ENCODE measurements at regions not wholly inside any gene's neighbourhood (a gene's known extent, or its start where the extent isn't known, plus 50 kb on each side); places are given as distances from the start of the nearest gene placed in this dataset.

- H3K9ac ChIP-seq (ENCODE audit: low read depth in 2 of 2, low read length in 2 of 2) = no peak overlapping the region
- no peak for TF ChIP-seq CTCF (IDR thresholded peaks at IDR 0.05)
- no peaks in the 10 kb centered on the region for H3K4me1 ChIP-seq
- no peaks in the 10 kb centered on the region for H3K27me3 ChIP-seq
- no peak for DNase-seq
- intact Hi-C loops (cut with DNase I) = no loop called here
- H3K27ac ChIP-seq = no peak overlapping the region
- H3K4me3 ChIP-seq = no peak overlapping the region
- no peaks in the 10 kb centered on the region for H3K36me3 ChIP-seq
- no peaks in the 10 kb centered on the region for H3K9me3 ChIP-seq
Observed at GRCh38 chr5:4413996-4414395, 726.1 kb upstream of the ADAMTS16 start.

GRCh38 chr5:4418084-4418483, 722.0 kb upstream of the ADAMTS16 start:
- Histone ChIP-seq H3K9me3 (no peaks in the 10 kb centered on the region), H3K27ac (no peak overlapping the region), H3K27me3 (no peaks in the 10 kb centered on the region), H3K4me1 (no peaks in the 10 kb centered on the region), H3K4me3 (no peak overlapping the region), H3K9ac (ENCODE audit: low read depth in 2 of 2, low read length in 2 of 2) (no peak overlapping the region), H3K36me3 (no peaks in the 10 kb centered on the region)
- no peak for TF ChIP-seq CTCF (IDR thresholded peaks at IDR 0.05)
- intact Hi-C loops (cut with DNase I) = no loop called here
- no peak for DNase-seq

GRCh38 chr5:4419281-4419680, 720.8 kb upstream of the ADAMTS16 start:
- intact Hi-C loops (cut with DNase I) = no loop called here
- no peaks in the 10 kb centered on the region for H3K4me1 ChIP-seq

GRCh38 chr5:4420177-4420576, 720.0 kb upstream of the ADAMTS16 start:
- H3K36me3 ChIP-seq = no peaks in the 10 kb centered on the region
- no peak for DNase-seq
- no peaks in the 10 kb centered on the region for H3K27me3 ChIP-seq
- no peak overlapping the region for H3K27ac ChIP-seq
- no peak for TF ChIP-seq CTCF (IDR thresholded peaks at IDR 0.05)
- intact Hi-C loops (cut with DNase I) = no loop called here
- no peaks in the 10 kb centered on the region for H3K4me1 ChIP-seq
- H3K4me3 ChIP-seq = no peak overlapping the region
- H3K9me3 ChIP-seq = no peaks in the 10 kb centered on the region
- no peak overlapping the region for H3K9ac ChIP-seq (ENCODE audit: low read depth in 2 of 2, low read length in 2 of 2)

More at GRCh38 chr5:4419281-4419680, 720.8 kb upstream of the ADAMTS16 start:
- Histone ChIP-seq H3K27me3 (no peaks in the 10 kb centered on the region), H3K27ac (no peak overlapping the region), H3K9me3 (no peaks in the 10 kb centered on the region), H3K36me3 (no peaks in the 10 kb centered on the region), H3K4me3 (no peak overlapping the region), H3K9ac (ENCODE audit: low read depth in 2 of 2, low read length in 2 of 2) (no peak overlapping the region)
- no peak for TF ChIP-seq CTCF (IDR thresholded peaks at IDR 0.05)
- no peak for DNase-seq

GRCh38 chr5:4420681-4421080, 719.4 kb upstream of the ADAMTS16 start:
- no peaks in the 10 kb centered on the region for H3K4me1 ChIP-seq
- intact Hi-C loops (cut with DNase I) = no loop called here
- H3K36me3 ChIP-seq = no peaks in the 10 kb centered on the region
- H3K9ac ChIP-seq (ENCODE audit: low read depth in 2 of 2, low read length in 2 of 2) = no peak overlapping the region
- H3K27me3 ChIP-seq = no peaks in the 10 kb centered on the region
- H3K9me3 ChIP-seq = no peaks in the 10 kb centered on the region
- no peak for DNase-seq
- no peak overlapping the region for H3K4me3 ChIP-seq
- no peak for TF ChIP-seq CTCF (IDR thresholded peaks at IDR 0.05)
- H3K27ac ChIP-seq = no peak overlapping the region

- DNase-seq = no peak
- no peaks in the 10 kb centered on the region for H3K36me3 ChIP-seq
- H3K4me1 ChIP-seq = no peaks in the 10 kb centered on the region
- TF ChIP-seq CTCF (IDR thresholded peaks at IDR 0.05) = no peak
- no peak overlapping the region for H3K27ac ChIP-seq
- H3K4me3 ChIP-seq = no peak overlapping the region
- no peak overlapping the region for H3K9ac ChIP-seq (ENCODE audit: low read depth in 2 of 2, low read length in 2 of 2)
- intact Hi-C loops (cut with DNase I) = no loop called here
- H3K27me3 ChIP-seq = no peaks in the 10 kb centered on the region
- no peaks in the 10 kb centered on the region for H3K9me3 ChIP-seq
Observed at GRCh38 chr5:4422247-4422646, 717.9 kb upstream of the ADAMTS16 start.

All from colonic mucosa (tissue), 4 donors.